GM12873 (cell line): ENCODE measurements at regions not wholly inside any gene's neighbourhood (a gene's known extent, or its start where the extent isn't known, plus 50 kb on each side); places are given as distances from the start of the nearest gene placed in this dataset.

Source experiments
- CTCF ChIP-seq: IDR thresholded peaks from 2 replicates; pipeline ENCODE4 v1.5.1; 2012; ENCODE audit warnings: low read depth, mild to moderate bottlenecking, moderate library complexity, low read length, control low read depth; ENCODE audit not compliant: insufficient read depth; ENCODE audit errors: missing control alignments

GRCh38 chr6:106746652-106747051, 117.3 kb downstream of the QRSL1 start:
- TF ChIP-seq CTCF = no peak

GRCh38 chr6:106745824-106746582, 116.6 kb downstream of the QRSL1 start:
- TF ChIP-seq CTCF = no peak

- TF ChIP-seq CTCF = no peak
Measured at GRCh38 chr6:106745197-106745770, 115.9 kb downstream of the QRSL1 start.

- no peak for TF ChIP-seq CTCF
Measured at GRCh38 chr6:106744781-106745180, 115.4 kb downstream of the QRSL1 start.

- no peak for TF ChIP-seq CTCF
Measured at GRCh38 chr6:106743612-106744011, 114.2 kb downstream of the QRSL1 start.

GRCh38 chr6:106740287-106740686, 110.9 kb downstream of the QRSL1 start:
- no peak for TF ChIP-seq CTCF

- no peak for TF ChIP-seq CTCF
Measured at GRCh38 chr6:106739387-106739786, 110.0 kb downstream of the QRSL1 start.
